ENCODE measurements at regions not wholly inside any gene's neighbourhood (a gene's known extent, or its start where the extent isn't known, plus 50 kb on each side); places are given as distances from the start of the nearest gene placed in this dataset.
A peak's percentile ranks its signal among the peaks of the same experiment; 100 is the strongest.

- 0 out of 2 replicates have a peak overlapping the region, but pooled peaks have one; percentile 3 for H3K4me3 ChIP-seq
- ATAC-seq = peak; percentile 60
- H3K4me1 Mint-ChIP-seq = peaks cover 60% of the 10 kb centered on the region
- no peaks in the 10 kb centered on the region for H3K79me2 ChIP-seq (replicated peaks; ENCODE audit: insufficient read depth)
- peaks cover 3% of the 10 kb centered on the region for H3K27me3 Mint-ChIP-seq (ENCODE audit: insufficient read depth, low read depth, poor library complexity)
- peaks cover 36% of the 10 kb centered on the region for H3K36me3 Mint-ChIP-seq (ENCODE audit: low read depth)
- peaks cover 18% of the 10 kb centered on the region; the same call in 1 of the 2 replicates for H3F3A ChIP-seq (replicated peaks; ENCODE audit: low read depth)
- TF ChIP-seq, protein P1, sequence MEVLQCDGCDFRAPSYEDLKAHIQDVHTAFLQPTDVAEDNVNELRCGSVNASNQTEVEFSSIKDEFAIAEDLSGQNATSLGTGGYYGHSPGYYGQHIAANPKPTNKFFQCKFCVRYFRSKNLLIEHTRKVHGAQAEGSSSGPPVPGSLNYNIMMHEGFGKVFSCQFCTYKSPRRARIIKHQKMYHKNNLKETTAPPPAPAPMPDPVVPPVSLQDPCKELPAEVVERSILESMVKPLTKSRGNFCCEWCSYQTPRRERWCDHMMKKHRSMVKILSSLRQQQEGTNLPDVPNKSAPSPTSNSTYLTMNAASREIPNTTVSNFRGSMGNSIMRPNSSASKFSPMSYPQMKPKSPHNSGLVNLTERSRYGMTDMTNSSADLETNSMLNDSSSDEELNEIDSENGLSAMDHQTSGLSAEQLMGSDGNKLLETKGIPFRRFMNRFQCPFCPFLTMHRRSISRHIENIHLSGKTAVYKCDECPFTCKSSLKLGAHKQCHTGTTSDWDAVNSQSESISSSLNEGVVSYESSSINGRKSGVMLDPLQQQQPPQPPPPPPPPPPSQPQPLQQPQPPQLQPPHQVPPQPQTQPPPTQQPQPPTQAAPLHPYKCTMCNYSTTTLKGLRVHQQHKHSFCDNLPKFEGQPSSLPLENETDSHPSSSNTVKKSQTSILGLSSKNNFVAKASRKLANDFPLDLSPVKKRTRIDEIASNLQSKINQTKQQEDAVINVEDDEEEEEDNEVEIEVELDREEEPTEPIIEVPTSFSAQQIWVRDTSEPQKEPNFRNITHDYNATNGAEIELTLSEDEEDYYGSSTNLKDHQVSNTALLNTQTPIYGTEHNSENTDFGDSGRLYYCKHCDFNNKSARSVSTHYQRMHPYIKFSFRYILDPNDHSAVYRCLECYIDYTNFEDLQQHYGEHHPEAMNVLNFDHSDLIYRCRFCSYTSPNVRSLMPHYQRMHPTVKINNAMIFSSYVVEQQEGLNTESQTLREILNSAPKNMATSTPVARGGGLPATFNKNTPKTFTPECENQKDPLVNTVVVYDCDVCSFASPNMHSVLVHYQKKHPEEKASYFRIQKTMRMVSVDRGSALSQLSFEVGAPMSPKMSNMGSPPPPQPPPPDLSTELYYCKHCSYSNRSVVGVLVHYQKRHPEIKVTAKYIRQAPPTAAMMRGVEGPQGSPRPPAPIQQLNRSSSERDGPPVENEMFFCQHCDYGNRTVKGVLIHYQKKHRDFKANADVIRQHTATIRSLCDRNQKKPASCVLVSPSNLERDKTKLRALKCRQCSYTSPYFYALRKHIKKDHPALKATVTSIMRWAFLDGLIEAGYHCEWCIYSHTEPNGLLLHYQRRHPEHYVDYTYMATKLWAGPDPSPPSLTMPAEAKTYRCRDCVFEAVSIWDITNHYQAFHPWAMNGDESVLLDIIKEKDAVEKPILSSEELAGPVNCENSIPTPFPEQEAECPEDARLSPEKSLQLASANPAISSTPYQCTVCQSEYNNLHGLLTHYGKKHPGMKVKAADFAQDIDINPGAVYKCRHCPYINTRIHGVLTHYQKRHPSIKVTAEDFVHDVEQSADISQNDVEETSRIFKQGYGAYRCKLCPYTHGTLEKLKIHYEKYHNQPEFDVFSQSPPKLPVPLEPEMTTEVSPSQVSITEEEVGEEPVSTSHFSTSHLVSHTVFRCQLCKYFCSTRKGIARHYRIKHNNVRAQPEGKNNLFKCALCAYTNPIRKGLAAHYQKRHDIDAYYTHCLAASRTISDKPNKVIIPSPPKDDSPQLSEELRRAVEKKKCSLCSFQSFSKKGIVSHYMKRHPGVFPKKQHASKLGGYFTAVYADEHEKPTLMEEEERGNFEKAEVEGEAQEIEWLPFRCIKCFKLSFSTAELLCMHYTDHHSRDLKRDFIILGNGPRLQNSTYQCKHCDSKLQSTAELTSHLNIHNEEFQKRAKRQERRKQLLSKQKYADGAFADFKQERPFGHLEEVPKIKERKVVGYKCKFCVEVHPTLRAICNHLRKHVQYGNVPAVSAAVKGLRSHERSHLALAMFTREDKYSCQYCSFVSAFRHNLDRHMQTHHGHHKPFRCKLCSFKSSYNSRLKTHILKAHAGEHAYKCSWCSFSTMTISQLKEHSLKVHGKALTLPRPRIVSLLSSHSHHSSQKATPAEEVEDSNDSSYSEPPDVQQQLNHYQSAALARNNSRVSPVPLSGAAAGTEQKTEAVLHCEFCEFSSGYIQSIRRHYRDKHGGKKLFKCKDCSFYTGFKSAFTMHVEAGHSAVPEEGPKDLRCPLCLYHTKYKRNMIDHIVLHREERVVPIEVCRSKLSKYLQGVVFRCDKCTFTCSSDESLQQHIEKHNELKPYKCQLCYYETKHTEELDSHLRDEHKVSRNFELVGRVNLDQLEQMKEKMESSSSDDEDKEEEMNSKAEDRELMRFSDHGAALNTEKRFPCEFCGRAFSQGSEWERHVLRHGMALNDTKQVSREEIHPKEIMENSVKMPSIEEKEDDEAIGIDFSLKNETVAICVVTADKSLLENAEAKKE (CRISPR knock-in tag; IDR thresholded peaks at IDR 0.05) = 0 out of 2 replicates have a peak, but pooled peaks have one; percentile 26
- no peak for TF ChIP-seq ETS1 (IDR thresholded peaks at IDR 0.05)
- peaks cover 45% of the 10 kb centered on the region for H3K4me1 ChIP-seq (ENCODE audit: insufficient read depth)
- DNase-seq (ENCODE audit: low spot score) = peak; percentile 54
- no peak overlapping the region for H3K4me3 Mint-ChIP-seq
- peak overlapping the region; percentile 12 for H3K4me2 ChIP-seq
- H3K9me2 ChIP-seq (ENCODE audit: insufficient read depth) = no peaks in the 10 kb centered on the region
- no peak overlapping the region for H2AFZ ChIP-seq
- no peaks in the 10 kb centered on the region for H3K27me3 ChIP-seq (ENCODE audit: insufficient read depth)
- H4K20me1 ChIP-seq (replicated peaks; ENCODE audit: insufficient read depth) = no peaks in the 10 kb centered on the region
- peak overlapping the region; percentile 96 for H3K27ac Mint-ChIP-seq
- H3K27ac ChIP-seq (ENCODE audit: low read depth) = peak overlapping the region; percentile 94
- H3K9me3 Mint-ChIP-seq = peaks cover 36% of the 10 kb centered on the region
- H3K36me3 ChIP-seq (ENCODE audit: insufficient read depth) = peaks cover 11% of the 10 kb centered on the region
Observed at GRCh38 chr6:14380086-14380820, 262.7 kb downstream of the CD83 start.
